ENCODE measurements at regions not wholly inside any gene's neighbourhood (a gene's known extent, or its start where the extent isn't known, plus 50 kb on each side); places are given as distances from the start of the nearest gene placed in this dataset.

GRCh38 chr21:22311741-22312462, 1313.7 kb downstream of the NCAM2 start:
- DNase-seq (ENCODE audit: extremely low spot score) = no peak
- ChIA-PET POLR2A (no interaction called here), CTCF (no interaction called here)
- TF ChIP-seq ARNT (IDR thresholded peaks at IDR 0.05) (no peak), ELF4 (IDR thresholded peaks at IDR 0.05) (no peak), ZNF384 (IDR thresholded peaks at IDR 0.05) (no peak), FOXM1 (IDR thresholded peaks at IDR 0.05; ENCODE audit: borderline replicate concordance) (no peak), LEF1 (IDR thresholded peaks at IDR 0.05; ENCODE audit: borderline replicate concordance) (no peak), TARDBP (IDR thresholded peaks at IDR 0.05) (no peak), PKNOX1 (IDR thresholded peaks at IDR 0.05) (no peak), CTBP1 (IDR thresholded peaks at IDR 0.05; ENCODE audit: borderline replicate concordance) (no peak), FOXK2 (IDR thresholded peaks at IDR 0.05) (no peak), NFRKB (IDR thresholded peaks at IDR 0.05) (no peak), FOXA1 (IDR thresholded peaks at IDR 0.05) (no peak)

GRCh38 chr21:22314963-22315362, 1316.8 kb downstream of the NCAM2 start:
- POLR2A ChIA-PET = no interaction called here

GRCh38 chr21:22319435-22319834, 1321.2 kb downstream of the NCAM2 start:
- ChIA-PET POLR2A (no interaction called here), CTCF (no interaction called here)
- no peak for TF ChIP-seq BHLHE40 (IDR thresholded peaks at IDR 0.05; ENCODE audit: borderline replicate concordance)
- TF ChIP-seq NFRKB (IDR thresholded peaks at IDR 0.05) = no peak
- no peak for TF ChIP-seq LEF1 (IDR thresholded peaks at IDR 0.05; ENCODE audit: borderline replicate concordance)
- no peak for TF ChIP-seq FOXK2 (IDR thresholded peaks at IDR 0.05)
- no peak for TF ChIP-seq TARDBP (IDR thresholded peaks at IDR 0.05)
- TF ChIP-seq CTBP1 (IDR thresholded peaks at IDR 0.05; ENCODE audit: borderline replicate concordance) = no peak
- no peak for TF ChIP-seq L3MBTL2 (conservative IDR thresholded peaks at IDR 0.05)
- no peak for TF ChIP-seq ELF4 (IDR thresholded peaks at IDR 0.05)
- no peak for TF ChIP-seq HDGF (IDR thresholded peaks at IDR 0.05; ENCODE audit: borderline replicate concordance)
- no peak for TF ChIP-seq PKNOX1 (IDR thresholded peaks at IDR 0.05)
- no peak for TF ChIP-seq ZNF384 (IDR thresholded peaks at IDR 0.05)
- TF ChIP-seq SUZ12 (IDR thresholded peaks at IDR 0.05) = no peak
- no peak for TF ChIP-seq FOXM1 (IDR thresholded peaks at IDR 0.05; ENCODE audit: borderline replicate concordance)
- no peak for TF ChIP-seq SP1 (IDR thresholded peaks at IDR 0.05)
- no peak for TF ChIP-seq ARNT (IDR thresholded peaks at IDR 0.05)
- DNase-seq (ENCODE audit: extremely low spot score) = no peak

More at GRCh38 chr21:22314963-22315362, 1316.8 kb downstream of the NCAM2 start:
- TF ChIP-seq FOXK2 (IDR thresholded peaks at IDR 0.05) = no peak
- TF ChIP-seq LEF1 (IDR thresholded peaks at IDR 0.05; ENCODE audit: borderline replicate concordance) = no peak
- TF ChIP-seq HDGF (IDR thresholded peaks at IDR 0.05; ENCODE audit: borderline replicate concordance) = no peak
- no peak for TF ChIP-seq L3MBTL2 (conservative IDR thresholded peaks at IDR 0.05)
- no peak for TF ChIP-seq ZNF384 (IDR thresholded peaks at IDR 0.05)
- TF ChIP-seq FOXA1 (IDR thresholded peaks at IDR 0.05) = no peak
- TF ChIP-seq BHLHE40 (IDR thresholded peaks at IDR 0.05; ENCODE audit: borderline replicate concordance) = no peak
- no peak for TF ChIP-seq ELF4 (IDR thresholded peaks at IDR 0.05)
- TF ChIP-seq FOXM1 (IDR thresholded peaks at IDR 0.05; ENCODE audit: borderline replicate concordance) = no peak
- TF ChIP-seq SUZ12 (IDR thresholded peaks at IDR 0.05) = no peak
- TF ChIP-seq NFRKB (IDR thresholded peaks at IDR 0.05) = no peak
- TF ChIP-seq TARDBP (IDR thresholded peaks at IDR 0.05) = no peak
- TF ChIP-seq CTBP1 (IDR thresholded peaks at IDR 0.05; ENCODE audit: borderline replicate concordance) = no peak
- no peak for TF ChIP-seq ARNT (IDR thresholded peaks at IDR 0.05)
- TF ChIP-seq SP1 (IDR thresholded peaks at IDR 0.05) = no peak
- no peak for TF ChIP-seq PKNOX1 (IDR thresholded peaks at IDR 0.05)
- CTCF ChIA-PET = no interaction called here
- no peak for DNase-seq (ENCODE audit: extremely low spot score)

GRCh38 chr21:22342889-22343288, 1344.7 kb downstream of the NCAM2 start:
- ChIA-PET POLR2A (no interaction called here), CTCF (no interaction called here)

GRCh38 chr21:22343303-22343702, 1345.1 kb downstream of the NCAM2 start:
- no peak for DNase-seq (ENCODE audit: extremely low spot score)
- TF ChIP-seq NFRKB (IDR thresholded peaks at IDR 0.05) (no peak), ZNF384 (IDR thresholded peaks at IDR 0.05) (no peak), TARDBP (IDR thresholded peaks at IDR 0.05) (no peak), LEF1 (IDR thresholded peaks at IDR 0.05; ENCODE audit: borderline replicate concordance) (no peak), L3MBTL2 (conservative IDR thresholded peaks at IDR 0.05) (no peak), BHLHE40 (IDR thresholded peaks at IDR 0.05; ENCODE audit: borderline replicate concordance) (no peak), FOXM1 (IDR thresholded peaks at IDR 0.05; ENCODE audit: borderline replicate concordance) (no peak)
- CTCF ChIA-PET = no interaction called here
- POLR2A ChIA-PET = no interaction called here

More at GRCh38 chr21:22342889-22343288, 1344.7 kb downstream of the NCAM2 start:
- no peak for DNase-seq (ENCODE audit: extremely low spot score)
- TF ChIP-seq FOXM1 (IDR thresholded peaks at IDR 0.05; ENCODE audit: borderline replicate concordance) (no peak), BHLHE40 (IDR thresholded peaks at IDR 0.05; ENCODE audit: borderline replicate concordance) (no peak), SP1 (IDR thresholded peaks at IDR 0.05) (no peak), ZNF384 (IDR thresholded peaks at IDR 0.05) (no peak), FOXA1 (IDR thresholded peaks at IDR 0.05) (no peak), SUZ12 (IDR thresholded peaks at IDR 0.05) (no peak)

GRCh38 chr21:22343721-22344120, 1345.5 kb downstream of the NCAM2 start:
- ChIA-PET CTCF (no interaction called here), POLR2A (no interaction called here)
- no peak for DNase-seq (ENCODE audit: extremely low spot score)
- TF ChIP-seq CTBP1 (IDR thresholded peaks at IDR 0.05; ENCODE audit: borderline replicate concordance) (no peak), NFRKB (IDR thresholded peaks at IDR 0.05) (no peak), LEF1 (IDR thresholded peaks at IDR 0.05; ENCODE audit: borderline replicate concordance) (no peak), FOXK2 (IDR thresholded peaks at IDR 0.05) (no peak), FOXA1 (IDR thresholded peaks at IDR 0.05) (no peak), HDGF (IDR thresholded peaks at IDR 0.05; ENCODE audit: borderline replicate concordance) (no peak), SP1 (IDR thresholded peaks at IDR 0.05) (no peak), ZNF384 (IDR thresholded peaks at IDR 0.05) (no peak), L3MBTL2 (conservative IDR thresholded peaks at IDR 0.05) (no peak), FOXM1 (IDR thresholded peaks at IDR 0.05; ENCODE audit: borderline replicate concordance) (no peak), ARNT (IDR thresholded peaks at IDR 0.05) (no peak), SUZ12 (IDR thresholded peaks at IDR 0.05) (no peak)
